Uterus (tissue), 3 donors: ENCODE measurements at regions not wholly inside any gene's neighbourhood (a gene's known extent, or its start where the extent isn't known, plus 50 kb on each side); places are given as distances from the start of the nearest gene placed in this dataset.

Experiments
- DNase-seq, 2 donors: peaks; one replicate each; pipeline ENCODE4 v3.0.0-alpha.2; 2019 to 2020
- H3K27ac ChIP-seq, 2 donors: fragments of 200-600 bp; sonication (generic); 1 replicate in 1 of 2; 2 replicates in 1 of 2; pipeline ENCODE4 v1.5.1; 2016 to 2018
- H3K27me3 ChIP-seq, 2 donors: fragments of 200-600 bp; sonication (generic); one replicate each; pipeline ENCODE4 v1.5.1; 2018 to 2019; ENCODE audit warnings: control low read depth in 1 of 2
- H3K36me3 ChIP-seq, 2 donors: fragments of 200-600 bp; sonication (generic); one replicate each; pipeline ENCODE4 v1.5.1; 2019; ENCODE audit warnings: control low read depth in 1 of 2
- H3K4me1 ChIP-seq, 2 donors: fragments of 200-600 bp; sonication (generic); one replicate each; pipeline ENCODE4 v1.5.1; 2018 to 2019; ENCODE audit warnings: control low read depth in 1 of 2
- H3K4me3 ChIP-seq, 2 donors: fragments of 200-600 bp; sonication (generic); 1 replicate in 1 of 2; 2 replicates in 1 of 2; pipeline ENCODE4 v1.5.1; 2018 to 2019; ENCODE audit warnings: mild to moderate bottlenecking in 1 of 2
- H3K9me3 ChIP-seq, 2 donors: fragments of 200-600 bp; sonication (generic); one replicate each; pipeline ENCODE4 v1.5.1; 2019; ENCODE audit warnings: control low read depth in 1 of 2
- CTCF ChIP-seq, 4 experiments: fragments of 200-600 bp in 2 of 4; fragments of 450-650 bp in 2 of 4; sonication (generic) in 2 of 4; IDR thresholded peaks; one replicate each; pipeline ENCODE4 v1.5.1; 2016 to 2019; ENCODE audit warnings: antibody characterized with exemption in 4 of 4, mild to moderate bottlenecking in 2 of 4, moderate library complexity in 1 of 4
- POLR2A ChIP-seq, 2 donors: fragments of 450-650 bp; IDR thresholded peaks; one replicate each; pipeline ENCODE4 v1.6.1; 2016; ENCODE audit warnings: antibody characterized with exemption in 2 of 2, mild to moderate bottlenecking in 1 of 2, moderate library complexity in 1 of 2
- intact Hi-C: fragments of 100-400 bp; cut with DNase I; formaldehyde crosslinking; loops from one replicate; pipeline ENCODE4 v1.15.1; 2023; ENCODE audit warnings: low total_unique reads
- donor health status: DM: yes; HTN: yes; CAD: no.

GRCh38 chr2:105606081-105606480 lies 138.6 kb upstream of the NCK2 start:
- intact Hi-C loops: no loop called here
- H3K27ac ChIP-seq: no peak overlapping the region
- TF ChIP-seq POLR2A (IDR thresholded peaks at IDR 0.05) (no peak), CTCF (IDR thresholded peaks at IDR 0.05) (no peak)

DNA sequence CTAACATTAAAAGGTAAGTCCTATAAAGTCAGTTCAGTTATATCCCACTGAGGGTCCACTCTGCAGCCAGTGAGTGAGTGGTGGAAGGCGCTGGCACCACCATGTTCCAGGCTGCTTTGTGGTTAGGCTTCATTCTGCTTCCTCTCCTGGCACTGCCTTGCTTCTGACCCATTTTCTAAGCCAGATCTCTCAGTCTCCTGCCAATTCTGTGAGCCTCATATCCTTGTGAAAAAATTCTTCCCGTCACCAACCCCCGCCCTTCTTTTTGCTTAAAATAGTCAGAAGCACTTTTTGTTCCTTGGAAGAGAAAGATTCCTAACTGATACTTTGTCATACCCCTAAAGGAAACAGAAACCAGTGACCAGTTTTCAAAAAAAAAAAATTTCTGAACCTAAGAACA lies 139.8 kb upstream of the NCK2 start:
- intact Hi-C loops: no loop called here
- H3K9me3 ChIP-seq: no peaks in the 10 kb centered on the region
- TF ChIP-seq POLR2A (IDR thresholded peaks at IDR 0.05) (no peak), CTCF (IDR thresholded peaks at IDR 0.05) (no peak)
- DNase-seq: peak in 1 of 2 donors; percentile 33
- no peaks in the 10 kb centered on the region for H3K4me1 ChIP-seq
- H3K27ac ChIP-seq: peak overlapping the region in 1 of 2 donors; percentile 52
- H3K36me3 ChIP-seq: no peaks in the 10 kb centered on the region
- H3K4me3 ChIP-seq: no peak overlapping the region
- H3K27me3 ChIP-seq: no peaks in the 10 kb centered on the region

More at GRCh38 chr2:105606081-105606480, 138.6 kb upstream of the NCK2 start:
- no peaks in the 10 kb centered on the region for H3K4me1 ChIP-seq
- H3K36me3 ChIP-seq: no peaks in the 10 kb centered on the region
- H3K4me3 ChIP-seq: no peak overlapping the region
- H3K9me3 ChIP-seq: no peaks in the 10 kb centered on the region
- no peaks in the 10 kb centered on the region for H3K27me3 ChIP-seq
- no peak for DNase-seq

GRCh38 chr2:105600949-105601794 lies 143.5 kb upstream of the NCK2 start:
- no peaks in the 10 kb centered on the region for H3K36me3 ChIP-seq
- intact Hi-C loops: no loop called here
- no peaks in the 10 kb centered on the region for H3K9me3 ChIP-seq
- no peak for DNase-seq
- no peak for TF ChIP-seq CTCF (IDR thresholded peaks at IDR 0.05)
- no peak for TF ChIP-seq POLR2A (IDR thresholded peaks at IDR 0.05)
- H3K4me3 ChIP-seq: no peak overlapping the region
- H3K27ac ChIP-seq: no peak overlapping the region
- no peaks in the 10 kb centered on the region for H3K27me3 ChIP-seq
- no peaks in the 10 kb centered on the region for H3K4me1 ChIP-seq

GRCh38 chr2:105600602-105600948 lies 144.1 kb upstream of the NCK2 start:
- no peaks in the 10 kb centered on the region for H3K36me3 ChIP-seq
- H3K27ac ChIP-seq: no peak overlapping the region
- TF ChIP-seq CTCF (IDR thresholded peaks at IDR 0.05): no peak
- no peak for DNase-seq
- no peak overlapping the region for H3K4me3 ChIP-seq
- no peaks in the 10 kb centered on the region for H3K9me3 ChIP-seq
- H3K27me3 ChIP-seq: no peaks in the 10 kb centered on the region
- intact Hi-C loops: no loop called here
- no peaks in the 10 kb centered on the region for H3K4me1 ChIP-seq

DNA sequence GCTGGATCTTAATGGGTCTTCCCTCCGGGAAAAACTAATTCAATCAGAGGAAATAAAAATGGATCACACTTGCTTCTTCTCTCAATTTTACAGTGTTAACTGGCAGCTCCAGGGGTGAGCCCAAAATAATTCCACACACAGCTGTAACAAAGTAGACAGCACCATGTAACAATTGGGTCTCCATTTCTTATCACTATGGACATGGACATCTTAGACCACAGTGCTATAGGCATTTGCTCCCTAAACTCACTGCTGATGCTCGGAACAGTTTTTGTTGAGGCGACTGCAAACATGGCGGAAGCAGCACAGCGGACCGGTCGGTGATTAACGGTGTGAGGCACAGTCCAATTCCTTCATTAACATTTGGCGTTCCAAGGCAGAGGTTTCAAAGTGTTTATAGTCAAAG lies 144.7 kb upstream of the NCK2 start:
- Histone ChIP-seq H3K27me3 (no peaks in the 10 kb centered on the region), H3K4me3 (no peak overlapping the region), H3K27ac (no peak overlapping the region), H3K36me3 (no peaks in the 10 kb centered on the region), H3K9me3 (no peaks in the 10 kb centered on the region), H3K4me1 (no peaks in the 10 kb centered on the region)
- no peak for DNase-seq
- no peak for TF ChIP-seq POLR2A (IDR thresholded peaks at IDR 0.05)
- TF ChIP-seq CTCF (IDR thresholded peaks at IDR 0.05): no peak
- intact Hi-C loops: no loop called here
